ENCODE measurements at regions not wholly inside any gene's neighbourhood (a gene's known extent, or its start where the extent isn't known, plus 50 kb on each side); places are given as distances from the start of the nearest gene placed in this dataset.

DNA sequence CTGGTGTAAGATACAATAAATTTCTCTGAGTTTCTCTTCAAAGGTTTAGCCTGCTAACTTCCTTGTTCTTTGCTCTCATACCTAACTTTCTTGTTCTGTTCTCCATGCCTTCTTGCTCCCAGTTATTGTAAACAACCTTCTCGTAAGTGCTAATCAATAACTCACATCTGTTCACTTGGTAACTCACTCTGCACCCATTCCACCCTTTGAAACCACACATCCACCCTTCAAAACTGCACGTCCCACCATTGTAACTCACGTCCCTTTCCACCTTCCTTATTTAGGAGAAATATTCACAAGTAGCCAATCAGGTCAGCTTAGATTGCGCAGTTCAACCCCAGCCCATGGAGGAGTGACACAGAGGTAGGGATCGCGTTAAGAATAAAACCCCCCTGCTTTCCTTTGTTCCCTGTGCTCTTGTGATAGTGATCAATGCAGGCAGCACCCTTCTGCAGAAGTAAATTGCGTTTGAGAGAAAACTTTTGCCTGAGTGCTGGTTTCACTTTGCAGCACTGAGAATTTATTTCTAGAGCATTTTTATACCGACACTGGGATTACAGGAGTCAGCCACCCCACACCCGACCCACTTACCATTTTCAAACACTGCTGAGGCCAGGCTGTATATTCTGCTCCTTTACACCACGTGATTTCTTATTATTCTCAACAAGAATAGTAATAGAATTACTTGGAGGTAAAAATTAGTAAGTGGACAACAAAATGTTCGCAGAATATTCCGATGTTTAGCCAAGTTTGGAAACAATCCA lies 789.2 kb upstream of the RGS18 start:
- TF ChIP-seq SPI1 (IDR thresholded peaks at IDR 0.05; ENCODE audit: low read depth, low read length), result no peak
- TF ChIP-seq POLR2AphosphoS5 (IDR thresholded peaks at IDR 0.05; ENCODE audit: low read depth, low read length), result no peak
- no peak for TF ChIP-seq POLR2A (IDR thresholded peaks at IDR 0.05; ENCODE audit: low read depth, low read length)
- no peak for TF ChIP-seq PAX5 (IDR thresholded peaks at IDR 0.05; ENCODE audit: insufficient read depth, low read length, severe bottlenecking)
- TF ChIP-seq TAF1 (IDR thresholded peaks at IDR 0.05; ENCODE audit: low read depth, low read length), result no peak

Data from GM12891 (cell line).